ENCODE measurements at regions not wholly inside any gene's neighbourhood (a gene's known extent, or its start where the extent isn't known, plus 50 kb on each side); places are given as distances from the start of the nearest gene placed in this dataset.

GRCh38 chr3:145197821-145198220, 963.2 kb downstream of the PLOD2 start:
- TF ChIP-seq CTCF (IDR thresholded peaks at IDR 0.05): no peak
- TF ChIP-seq POLR2A (IDR thresholded peaks at IDR 0.05): no peak
- no peak for DNase-seq (ENCODE audit: low spot score in 2 of 2)
- intact Hi-C loops (cut with DNase I; ENCODE audit: low total_unique reads): no loop called here
- H3K4me3 ChIP-seq (ENCODE audit: low read depth, poor library complexity, severe bottlenecking): no peak overlapping the region
- WGBS, 2 donors: 96 to 100% methylated on average over 1 of the region's 1 CpG

- intact Hi-C loops (cut with DNase I; ENCODE audit: low total_unique reads): no loop called here
- no peak overlapping the region for H3K4me3 ChIP-seq (ENCODE audit: low read depth, poor library complexity, severe bottlenecking)
- no peak for DNase-seq (ENCODE audit: low spot score in 2 of 2)
- TF ChIP-seq CTCF (IDR thresholded peaks at IDR 0.05): no peak
- no peak for TF ChIP-seq POLR2A (IDR thresholded peaks at IDR 0.05)
- 46 to 47% methylated on average over 5 of the region's 5 CpGs for WGBS, 2 donors
These were observed 951.4 kb downstream of the PLOD2 start for GRCh38 chr3:145209561-145209960.

GRCh38 chr3:145219355-145220235, 941.4 kb downstream of the PLOD2 start:
- no peak overlapping the region for H3K4me3 ChIP-seq (ENCODE audit: low read depth, poor library complexity, severe bottlenecking)
- no peak for TF ChIP-seq POLR2A (IDR thresholded peaks at IDR 0.05)
- TF ChIP-seq CTCF (IDR thresholded peaks at IDR 0.05): no peak
- intact Hi-C loops (cut with DNase I; ENCODE audit: low total_unique reads): no loop called here
- 68 to 72% methylated on average over 5 of the region's 5 CpGs for WGBS, 2 donors
- no peak for DNase-seq (ENCODE audit: low spot score in 2 of 2)

GRCh38 chr3:145224886-145225285, 936.1 kb downstream of the PLOD2 start:
- intact Hi-C loops (cut with DNase I; ENCODE audit: low total_unique reads): no loop called here
- TF ChIP-seq CTCF (IDR thresholded peaks at IDR 0.05) (no peak), POLR2A (IDR thresholded peaks at IDR 0.05) (no peak)
- WGBS, 2 donors: 51 to 58% methylated on average over 1 of the region's 1 CpG
- no peak for DNase-seq (ENCODE audit: low spot score in 2 of 2)
- no peak overlapping the region for H3K4me3 ChIP-seq (ENCODE audit: low read depth, poor library complexity, severe bottlenecking)

- H3K4me3 ChIP-seq (ENCODE audit: low read depth, poor library complexity, severe bottlenecking): no peak overlapping the region
- no peak for TF ChIP-seq CTCF (IDR thresholded peaks at IDR 0.05)
- no peak for TF ChIP-seq POLR2A (IDR thresholded peaks at IDR 0.05)
- intact Hi-C loops (cut with DNase I; ENCODE audit: low total_unique reads): no loop called here
- no peak for DNase-seq (ENCODE audit: low spot score in 2 of 2)
These were observed 917.1 kb downstream of the PLOD2 start for GRCh38 chr3:145243875-145244274.

GRCh38 chr3:145244327-145244726, 916.7 kb downstream of the PLOD2 start:
- 35 to 58% methylated on average over 1 of the region's 1 CpG for WGBS, 2 donors

More at GRCh38 chr3:145244327-145244726, 916.7 kb downstream of the PLOD2 start:
- TF ChIP-seq CTCF (IDR thresholded peaks at IDR 0.05): no peak
- TF ChIP-seq POLR2A (IDR thresholded peaks at IDR 0.05): no peak
- no peak for DNase-seq (ENCODE audit: low spot score in 2 of 2)
- intact Hi-C loops (cut with DNase I; ENCODE audit: low total_unique reads): no loop called here
- H3K4me3 ChIP-seq (ENCODE audit: low read depth, poor library complexity, severe bottlenecking): no peak overlapping the region

Measured in lower leg skin (tissue), 4 donors.